ENCODE measurements at regions not wholly inside any gene's neighbourhood (a gene's known extent, or its start where the extent isn't known, plus 50 kb on each side); places are given as distances from the start of the nearest gene placed in this dataset.

DNA sequence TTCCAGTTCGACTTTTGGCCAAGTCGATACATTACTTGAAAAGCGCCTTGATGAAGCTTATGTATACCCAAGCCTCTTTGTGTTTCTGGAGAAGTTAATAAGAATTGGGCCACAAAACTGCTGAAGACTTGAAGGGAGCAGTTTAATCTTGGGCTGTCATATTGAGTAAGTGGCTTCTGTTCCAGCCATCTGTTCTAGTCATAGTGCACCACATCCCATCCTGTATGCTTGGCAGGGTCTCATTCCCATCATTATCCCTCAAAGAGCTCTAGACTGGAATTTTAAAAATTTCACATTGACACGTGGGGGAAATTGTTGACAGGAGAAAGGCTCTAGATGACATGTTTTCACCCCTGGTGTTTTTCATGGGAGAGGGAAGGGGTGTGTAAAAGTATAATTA, 196.6 kb upstream of the PLPP4 start:
- H4K20me1 ChIP-seq (ENCODE audit: insufficient read depth) = no peaks in the 10 kb centered on the region
- no peak overlapping the region for H2AFZ ChIP-seq (ENCODE audit: low read depth)
- no peaks in the 10 kb centered on the region for H3K9me3 ChIP-seq
- no peaks in the 10 kb centered on the region for H3K36me3 ChIP-seq (replicated peaks in 1 of 2; ENCODE audit: control insufficient read depth in 1 of 2, insufficient read depth in 2 of 2, low read length in 1 of 2)
- no peak overlapping the region for H3K27ac ChIP-seq (ENCODE audit: low read depth in 2 of 2, low read length in 1 of 2)
- CTCF ChIA-PET = interaction anchor here (0.7 kb wide), 2 partner anchors 38 to 76 kb away, joined by 3 read pairs; no protein-coding TSS in a partner anchor
- no peaks in the 10 kb centered on the region for H3K27me3 ChIP-seq (ENCODE audit: insufficient read depth)
- TF ChIP-seq, protein P1, sequence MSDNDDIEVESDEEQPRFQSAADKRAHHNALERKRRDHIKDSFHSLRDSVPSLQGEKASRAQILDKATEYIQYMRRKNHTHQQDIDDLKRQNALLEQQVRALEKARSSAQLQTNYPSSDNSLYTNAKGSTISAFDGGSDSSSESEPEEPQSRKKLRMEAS (IDR thresholded peaks at IDR 0.05; ENCODE audit: low read depth) = no peak
- TF ChIP-seq JUND (IDR thresholded peaks at IDR 0.05) (no peak), RCOR1 (IDR thresholded peaks at IDR 0.05; ENCODE audit: low read length) (no peak), SIN3A (IDR thresholded peaks at IDR 0.05; ENCODE audit: borderline replicate concordance, low read depth, low read length) (no peak), ZBTB33 (IDR thresholded peaks at IDR 0.05; ENCODE audit: borderline replicate concordance, low read depth) (no peak), RFX5 (IDR thresholded peaks at IDR 0.05; ENCODE audit: low read length) (no peak), NRF1 (IDR thresholded peaks at IDR 0.05; ENCODE audit: low read depth, low read length) (no peak), YY1 (IDR thresholded peaks at IDR 0.05; ENCODE audit: low read depth) (no peak), POLR2AphosphoS5 (IDR thresholded peaks at IDR 0.05; ENCODE audit: low read depth, low read length) (no peak), EZH2phosphoT487 (IDR thresholded peaks at IDR 0.05; ENCODE audit: borderline replicate concordance, low read depth) (no peak), EP300 (IDR thresholded peaks at IDR 0.05; ENCODE audit: borderline replicate concordance in 1 of 2, low read depth in 1 of 2, low read length in 1 of 2) (no peak), FOXM1 (IDR thresholded peaks at IDR 0.05; ENCODE audit: low read depth) (no peak), GABPA (IDR thresholded peaks at IDR 0.05; ENCODE audit: low read depth) (no peak), FOXJ3 (CRISPR knock-in tag; IDR thresholded peaks at IDR 0.05) (no peak)
- TF ChIP-seq, protein P2, sequence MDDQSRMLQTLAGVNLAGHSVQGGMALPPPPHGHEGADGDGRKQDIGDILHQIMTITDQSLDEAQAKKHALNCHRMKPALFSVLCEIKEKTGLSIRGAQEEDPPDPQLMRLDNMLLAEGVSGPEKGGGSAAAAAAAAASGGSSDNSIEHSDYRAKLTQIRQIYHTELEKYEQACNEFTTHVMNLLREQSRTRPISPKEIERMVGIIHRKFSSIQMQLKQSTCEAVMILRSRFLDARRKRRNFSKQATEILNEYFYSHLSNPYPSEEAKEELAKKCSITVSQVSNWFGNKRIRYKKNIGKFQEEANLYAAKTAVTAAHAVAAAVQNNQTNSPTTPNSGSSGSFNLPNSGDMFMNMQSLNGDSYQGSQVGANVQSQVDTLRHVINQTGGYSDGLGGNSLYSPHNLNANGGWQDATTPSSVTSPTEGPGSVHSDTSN (IDR thresholded peaks at IDR 0.05) = no peak
- TF ChIP-seq, protein P3, sequence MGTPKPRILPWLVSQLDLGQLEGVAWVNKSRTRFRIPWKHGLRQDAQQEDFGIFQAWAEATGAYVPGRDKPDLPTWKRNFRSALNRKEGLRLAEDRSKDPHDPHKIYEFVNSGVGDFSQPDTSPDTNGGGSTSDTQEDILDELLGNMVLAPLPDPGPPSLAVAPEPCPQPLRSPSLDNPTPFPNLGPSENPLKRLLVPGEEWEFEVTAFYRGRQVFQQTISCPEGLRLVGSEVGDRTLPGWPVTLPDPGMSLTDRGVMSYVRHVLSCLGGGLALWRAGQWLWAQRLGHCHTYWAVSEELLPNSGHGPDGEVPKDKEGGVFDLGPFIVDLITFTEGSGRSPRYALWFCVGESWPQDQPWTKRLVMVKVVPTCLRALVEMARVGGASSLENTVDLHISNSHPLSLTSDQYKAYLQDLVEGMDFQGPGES (IDR thresholded peaks at IDR 0.05; ENCODE audit: low read depth, low read length) = no peak
- no peak overlapping the region for H3K4me2 ChIP-seq
- no peak overlapping the region for H3K4me3 ChIP-seq (ENCODE audit: low read depth in 2 of 2, low read length in 1 of 2)
- H3K9me2 ChIP-seq = no peaks in the 10 kb centered on the region
- H3F3A ChIP-seq (replicated peaks; ENCODE audit: insufficient read depth) = no peaks in the 10 kb centered on the region
- 67% methylated on average over 4 of the region's 4 CpGs for WGBS (ENCODE audit: low lambda C conversion rate)
- no peaks in the 10 kb centered on the region for H3K4me1 ChIP-seq (ENCODE audit: control insufficient read depth in 1 of 2, insufficient read depth in 2 of 2, low read depth in 1 of 2, low read length in 1 of 2)
- no peaks in the 10 kb centered on the region for H3K79me2 ChIP-seq (ENCODE audit: insufficient read depth)
- POLR2A ChIA-PET = no interaction called here
- no peak for DNase-seq
- H3K9ac ChIP-seq = no peak overlapping the region
